Kidney tubule cell (primary cell): ENCODE measurements at regions not wholly inside any gene's neighbourhood (a gene's known extent, or its start where the extent isn't known, plus 50 kb on each side); places are given as distances from the start of the nearest gene placed in this dataset.

Experiments
- DNase-seq: peaks from one replicate; pipeline ENCODE4 v3.0.0-alpha.2; 2018; ENCODE audit warnings: low spot score

DNA sequence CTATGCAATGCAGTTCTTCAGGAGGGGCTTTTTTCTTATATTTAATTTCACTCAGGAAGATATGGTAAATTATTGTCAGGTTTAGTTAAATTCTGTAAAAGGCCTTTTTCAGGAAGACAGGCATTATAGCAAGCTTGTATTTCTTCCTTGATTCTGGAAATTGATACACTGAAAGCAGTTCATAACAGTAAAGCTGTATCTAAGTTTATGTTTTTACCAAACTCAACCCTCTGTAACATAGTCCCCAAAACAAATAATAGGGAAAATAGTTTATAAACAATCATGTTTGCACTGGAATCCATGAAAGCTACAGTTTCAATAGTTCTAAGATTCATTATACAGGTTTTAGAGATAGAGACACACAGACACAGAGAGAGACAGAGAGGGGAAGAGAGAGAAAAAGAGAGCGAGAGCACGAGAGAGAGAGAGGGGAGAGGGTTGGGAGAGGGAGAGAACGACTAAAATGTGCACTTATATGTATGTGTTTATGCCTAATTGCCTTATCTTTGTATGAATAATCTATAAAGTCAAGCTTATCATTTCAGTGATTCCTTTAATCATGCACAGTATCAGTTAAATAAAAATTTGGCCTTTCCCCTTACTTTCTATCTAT, 454.4 kb downstream of the RFPL4B start:
- no peak for DNase-seq

GRCh38 chr6:112802144-112802543, 455.0 kb downstream of the RFPL4B start:
- peak; percentile 68 for DNase-seq

DNA sequence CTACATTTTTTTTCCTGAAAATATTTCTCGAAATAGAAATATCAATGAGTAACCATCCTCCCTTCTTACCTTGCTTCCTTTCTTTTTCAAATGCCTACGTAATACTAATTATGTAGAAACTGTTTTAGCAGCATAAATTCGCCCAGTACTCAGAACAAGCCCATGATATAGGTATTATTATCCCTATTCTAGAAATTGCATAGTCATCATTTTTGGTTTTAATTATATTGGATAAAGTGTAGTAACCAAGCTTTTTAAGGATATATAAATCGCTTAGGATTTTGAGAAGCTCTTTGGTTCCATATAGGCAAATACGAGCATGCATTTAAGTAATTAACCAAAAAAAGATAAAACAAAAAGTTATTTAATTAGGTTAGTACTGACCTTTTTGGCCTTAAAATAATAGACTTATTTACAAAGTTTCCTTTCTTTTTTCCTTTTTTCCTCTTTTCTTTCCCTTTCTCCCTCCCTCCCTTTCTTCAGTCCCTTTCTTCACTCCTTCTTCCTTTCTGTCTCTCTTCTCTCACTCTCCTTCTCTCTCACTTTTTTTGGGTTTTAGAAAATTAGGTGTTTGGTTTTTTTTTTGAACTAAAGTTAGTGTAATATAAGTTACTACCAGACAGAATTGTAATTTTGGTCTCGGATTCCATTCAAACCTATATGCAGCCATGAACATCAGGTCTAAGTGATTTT, 457.7 kb downstream of the RFPL4B start:
- no peak for DNase-seq

DNA sequence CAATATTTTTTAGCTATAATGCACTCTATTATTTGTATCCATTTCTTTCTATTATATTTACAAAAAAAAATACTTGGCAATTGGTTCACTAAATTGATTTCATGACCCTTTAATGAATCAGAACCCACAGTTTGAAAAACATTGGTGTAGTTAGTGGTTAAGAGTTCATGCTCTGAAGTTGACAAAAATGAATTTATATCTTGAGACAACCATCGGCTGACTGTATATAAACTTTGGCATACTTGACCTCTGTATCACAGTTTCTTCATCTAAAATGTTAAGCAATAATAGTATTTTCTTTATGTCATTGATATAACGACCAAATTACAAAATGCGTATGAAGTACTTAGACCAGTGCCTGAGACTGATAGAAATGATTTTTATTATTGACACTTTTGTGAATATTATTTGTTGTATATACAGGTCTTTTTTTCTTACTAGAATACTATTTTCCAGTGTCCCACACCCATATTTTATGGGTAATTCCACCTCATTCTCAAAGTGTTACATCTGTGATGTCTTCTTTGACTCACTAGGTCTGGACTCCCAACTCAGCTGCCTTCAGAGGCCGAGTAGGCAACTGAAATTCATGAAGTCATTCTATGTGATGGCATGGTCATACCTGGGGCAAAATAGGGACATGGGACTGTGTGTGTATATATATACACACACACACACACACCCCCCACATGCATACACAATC, 459.2 kb downstream of the RFPL4B start:
- DNase-seq = no peak

GRCh38 chr6:112821476-112821875, 474.3 kb downstream of the RFPL4B start:
- DNase-seq = no peak

DNA sequence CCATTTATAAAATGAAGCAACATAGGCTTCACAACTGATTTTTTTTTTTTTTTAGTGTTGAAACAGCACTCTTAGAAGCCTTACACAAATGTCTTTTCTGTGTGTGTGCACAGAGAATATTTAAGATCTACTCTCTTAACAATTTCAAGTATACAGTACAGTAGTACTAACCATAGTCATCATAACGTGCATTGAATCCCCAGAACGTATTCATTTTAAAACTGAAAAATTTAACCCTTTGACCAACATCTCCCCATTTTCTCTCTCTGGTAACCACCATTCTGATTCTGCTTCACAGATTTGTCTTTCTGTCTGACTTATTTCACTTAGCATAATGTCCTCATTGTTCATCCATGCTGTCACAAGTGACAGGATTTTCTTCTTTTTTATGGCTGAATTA, 475.6 kb downstream of the RFPL4B start:
- DNase-seq = no peak

DNA sequence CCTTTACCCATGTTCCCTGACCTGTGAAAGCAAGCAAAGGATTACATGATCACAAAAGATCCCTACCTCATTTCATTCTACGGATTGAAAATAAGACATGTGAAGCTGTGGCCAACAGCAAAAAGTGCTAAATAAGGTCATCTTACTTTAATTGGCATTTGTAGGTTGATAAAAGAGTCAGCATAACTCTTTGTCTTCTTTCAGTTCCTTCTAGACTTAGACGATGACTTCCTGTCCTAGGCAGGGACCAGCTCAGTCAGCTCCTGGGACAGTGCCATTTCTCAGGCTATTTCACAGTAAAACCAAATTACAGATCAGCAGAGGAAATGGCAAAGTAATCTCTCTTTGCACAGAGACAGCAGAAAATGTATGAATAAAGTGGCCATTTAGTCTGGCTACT, 480.7 kb downstream of the RFPL4B start:
- no peak for DNase-seq

GRCh38 chr6:112831022-112831421, 483.9 kb downstream of the RFPL4B start:
- DNase-seq = peak; percentile 49

GRCh38 chr6:112833581-112834131, 486.5 kb downstream of the RFPL4B start:
- DNase-seq = peak; percentile 13

DNA sequence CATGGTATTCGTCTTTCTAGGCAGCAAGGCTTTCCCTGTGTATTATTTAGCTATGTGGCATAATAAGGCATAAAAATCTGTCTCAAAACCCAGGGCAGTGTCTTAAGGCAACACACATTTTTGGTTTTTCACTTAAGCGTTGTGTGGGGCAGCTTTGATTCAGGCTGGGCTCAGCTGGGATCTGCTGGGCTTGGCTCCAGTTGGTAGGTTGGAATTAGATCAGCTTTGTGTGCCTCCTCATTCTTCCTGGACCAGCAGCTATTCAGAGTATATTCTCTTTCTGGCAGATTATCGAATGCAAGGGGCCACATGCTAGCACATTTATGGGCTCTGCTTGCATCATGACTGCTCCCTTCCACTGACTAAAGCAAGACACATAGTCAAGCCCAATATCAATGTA, 487.9 kb downstream of the RFPL4B start:
- DNase-seq = no peak

DNA sequence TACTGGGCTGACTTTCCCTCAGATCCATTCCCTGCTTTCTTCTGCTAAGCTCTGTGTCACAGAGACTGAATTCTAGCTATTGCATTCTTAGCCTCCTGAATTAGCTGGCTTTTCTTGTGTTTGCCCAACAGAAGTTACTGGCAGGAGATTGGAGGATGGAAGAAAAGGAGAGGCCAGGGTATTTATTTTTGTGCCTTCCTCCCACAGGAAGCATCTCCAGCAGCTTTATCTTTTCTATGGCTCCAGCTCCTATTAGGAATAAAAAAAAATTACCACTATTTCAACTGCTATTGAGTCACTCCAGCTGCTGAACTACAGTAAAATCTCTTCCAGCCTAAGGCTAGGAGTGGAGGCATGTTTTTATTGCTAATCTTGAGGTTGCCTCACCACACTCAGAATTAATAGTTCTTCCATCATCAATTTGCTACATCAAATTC, 492.4 kb downstream of the RFPL4B start:
- no peak for DNase-seq

DNA sequence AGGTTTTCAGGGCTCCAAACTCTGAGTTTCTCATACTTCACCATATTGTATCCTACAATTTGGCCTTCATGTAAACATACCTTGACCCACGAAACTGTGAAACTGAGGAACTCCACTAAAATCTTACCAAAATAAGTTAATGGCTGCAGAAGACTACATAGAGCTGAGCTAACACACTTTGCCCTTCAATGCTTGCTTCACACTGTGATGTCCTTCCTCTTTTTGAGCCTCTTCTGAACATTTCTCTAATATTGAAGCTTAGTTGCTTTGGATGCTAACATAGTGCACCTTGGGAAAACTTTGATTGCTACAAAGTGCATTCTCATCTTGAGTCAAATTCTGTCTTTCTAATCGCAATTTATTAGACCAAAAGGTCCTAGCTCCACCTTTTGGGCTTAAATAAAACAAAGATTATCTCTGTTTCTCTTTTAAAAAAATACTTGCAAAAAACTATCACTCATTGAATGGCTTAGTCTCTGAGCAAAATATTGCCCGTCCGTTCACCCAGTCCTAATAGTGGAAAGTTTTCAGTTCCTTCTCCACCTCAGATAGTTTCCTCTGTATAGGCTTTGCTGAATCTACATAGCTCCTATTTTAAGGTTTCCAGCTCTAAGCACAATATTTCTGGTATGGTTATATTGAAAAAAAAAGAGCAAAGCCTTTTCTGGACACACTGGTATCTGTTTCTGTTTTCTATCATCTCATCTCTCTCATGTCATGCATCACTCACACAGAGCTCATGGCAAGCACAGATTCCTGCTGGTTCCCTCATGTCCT, 494.6 kb downstream of the RFPL4B start:
- no peak for DNase-seq

GRCh38 chr6:112842330-112842685, 495.2 kb downstream of the RFPL4B start:
- DNase-seq = no peak

GRCh38 chr6:112846681-112847080, 499.6 kb downstream of the RFPL4B start:
- no peak for DNase-seq

DNA sequence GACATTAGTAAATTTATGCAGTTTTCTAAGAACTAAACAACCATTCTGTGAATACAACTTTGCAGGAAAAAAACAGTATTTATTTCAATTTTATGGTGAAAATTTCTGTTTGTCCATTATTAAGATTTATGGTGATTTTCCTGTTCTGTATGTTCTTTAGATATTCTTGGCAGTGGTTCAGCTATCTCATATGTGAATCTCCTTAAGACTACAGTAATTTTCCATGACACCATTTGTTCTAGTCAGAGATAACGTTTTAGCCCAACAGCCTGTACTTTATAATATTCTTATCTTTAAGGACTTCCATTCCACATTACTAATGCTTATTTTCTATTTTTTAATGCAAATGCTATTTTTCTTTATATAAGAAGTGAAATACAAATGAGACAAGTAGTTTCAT, 504.0 kb downstream of the RFPL4B start:
- DNase-seq = no peak

- DNase-seq = no peak
Measured at GRCh38 chr6:112853162-112853561, 506.0 kb downstream of the RFPL4B start.

DNA sequence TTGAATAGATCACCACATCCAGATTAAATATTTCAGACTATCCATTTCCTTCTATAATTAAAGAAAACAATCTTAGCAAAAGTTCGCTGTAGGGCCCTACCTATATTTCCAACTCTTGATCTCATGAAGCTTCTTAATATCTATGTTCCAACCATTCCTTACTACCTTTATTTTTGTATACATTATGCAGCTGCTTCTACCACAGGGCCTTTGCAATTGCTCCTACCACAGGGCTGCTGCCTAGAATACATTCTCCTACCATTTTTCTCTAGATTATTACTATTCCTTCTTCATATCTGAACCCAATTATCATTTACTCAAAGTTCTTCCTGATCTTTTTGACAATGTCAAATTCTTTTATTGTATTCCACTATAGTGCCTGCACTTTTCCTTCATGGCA, 516.6 kb downstream of the RFPL4B start:
- DNase-seq = no peak

DNA sequence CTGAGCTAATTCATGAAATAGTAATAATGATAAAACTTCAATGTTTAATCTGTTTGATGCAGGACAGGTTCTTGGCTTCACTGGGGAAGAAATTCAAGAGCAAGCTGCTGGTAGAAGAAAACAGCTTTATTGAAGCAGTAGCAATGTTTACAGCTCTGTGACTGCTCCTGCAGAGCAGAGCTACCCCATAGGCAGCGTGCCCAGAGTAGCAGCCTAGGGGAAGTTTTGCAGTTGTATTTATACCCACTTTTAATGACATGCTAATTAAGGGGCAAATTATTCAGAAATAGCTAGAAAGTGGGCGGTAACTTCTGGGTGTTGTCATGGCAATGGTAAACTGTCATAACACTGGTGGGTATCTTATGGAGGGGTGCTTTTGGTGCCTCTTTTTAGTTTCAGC, 518.0 kb downstream of the RFPL4B start:
- DNase-seq = no peak

GRCh38 chr6:112874881-112875280, 527.8 kb downstream of the RFPL4B start:
- no peak for DNase-seq

- DNase-seq = peak; percentile 77
Measured at GRCh38 chr6:112877134-112878100, 530.3 kb downstream of the RFPL4B start.

DNA sequence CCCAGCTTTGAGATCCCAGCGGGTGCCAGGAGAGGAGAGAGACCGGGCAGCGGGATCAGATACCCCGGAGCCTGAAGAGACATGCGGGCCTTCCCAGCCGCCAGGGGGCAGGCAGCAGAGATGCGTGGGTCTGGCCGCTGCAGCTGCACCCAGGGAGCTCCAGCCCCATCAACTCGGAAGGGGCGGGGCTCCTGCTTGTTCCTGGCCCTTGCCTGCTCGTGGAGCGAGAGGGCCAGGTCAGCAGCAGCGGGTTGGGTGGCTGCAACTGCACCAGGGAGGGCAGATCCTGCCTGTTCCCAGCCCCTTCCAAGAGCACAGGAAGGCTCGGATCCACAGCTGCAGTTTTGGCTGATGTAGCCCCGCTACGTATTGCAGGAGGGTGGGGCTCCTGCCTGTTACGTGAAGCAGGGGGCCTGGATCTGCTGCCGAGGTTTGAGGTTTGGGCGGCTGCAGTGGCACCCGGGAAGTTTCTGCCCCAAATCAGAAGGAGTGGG, 532.8 kb downstream of the RFPL4B start:
- DNase-seq = no peak
